ENCODE measurements at regions not wholly inside any gene's neighbourhood (a gene's known extent, or its start where the extent isn't known, plus 50 kb on each side); places are given as distances from the start of the nearest gene placed in this dataset.

GRCh38 chr5:91478096-91478495 is 95.0 kb upstream of the ARRDC3 start:
- H3K27ac ChIP-seq, result no peak overlapping the region
- TF ChIP-seq CTCF (IDR thresholded peaks at IDR 0.05) (no peak), ZFX (IDR thresholded peaks at IDR 0.05; ENCODE audit: borderline replicate concordance) (no peak)

GRCh38 chr5:91477408-91477807 is 94.3 kb upstream of the ARRDC3 start:
- no peak for TF ChIP-seq ZFX (IDR thresholded peaks at IDR 0.05; ENCODE audit: borderline replicate concordance)
- no peak for TF ChIP-seq CTCF (IDR thresholded peaks at IDR 0.05)

GRCh38 chr5:91474201-91474600 is 91.1 kb upstream of the ARRDC3 start:
- TF ChIP-seq CTCF (IDR thresholded peaks at IDR 0.05) (no peak), ZFX (IDR thresholded peaks at IDR 0.05; ENCODE audit: borderline replicate concordance) (no peak)
- H3K27ac ChIP-seq, result no peak overlapping the region

More at GRCh38 chr5:91477408-91477807, 94.3 kb upstream of the ARRDC3 start:
- no peak overlapping the region for H3K27ac ChIP-seq

GRCh38 chr5:91472631-91473030 is 89.5 kb upstream of the ARRDC3 start:
- no peak overlapping the region for H3K27ac ChIP-seq

GRCh38 chr5:91469517-91470165 is 86.5 kb upstream of the ARRDC3 start:
- H3K27ac ChIP-seq, result no peak overlapping the region
- no peak for TF ChIP-seq CTCF (IDR thresholded peaks at IDR 0.05)
- no peak for TF ChIP-seq ZFX (IDR thresholded peaks at IDR 0.05; ENCODE audit: borderline replicate concordance)

More at GRCh38 chr5:91472631-91473030, 89.5 kb upstream of the ARRDC3 start:
- TF ChIP-seq CTCF (IDR thresholded peaks at IDR 0.05), result no peak
- no peak for TF ChIP-seq ZFX (IDR thresholded peaks at IDR 0.05; ENCODE audit: borderline replicate concordance)

- no peak for TF ChIP-seq CTCF (IDR thresholded peaks at IDR 0.05)
- TF ChIP-seq ZFX (IDR thresholded peaks at IDR 0.05; ENCODE audit: borderline replicate concordance), result no peak
- H3K27ac ChIP-seq, result no peak overlapping the region
Observed at GRCh38 chr5:91468651-91469422, 85.7 kb upstream of the ARRDC3 start.
